NT2/D1 (cell line): ENCODE measurements at regions not wholly inside any gene's neighbourhood (a gene's known extent, or its start where the extent isn't known, plus 50 kb on each side); places are given as distances from the start of the nearest gene placed in this dataset.

Source experiments
- SUZ12 ChIP-seq: IDR thresholded peaks from 2 replicates; pipeline ENCODE4 v1.6.1; 2011; ENCODE audit not compliant: insufficient read length, insufficient read depth; ENCODE audit errors: extremely low read depth
- YY1 ChIP-seq: IDR thresholded peaks from 2 replicates; pipeline ENCODE4 v1.6.1; 2011; ENCODE audit not compliant: insufficient read length, insufficient read depth
- ZNF274 ChIP-seq: IDR thresholded peaks from 2 replicates; pipeline ENCODE4 v1.6.1; 2011; ENCODE audit warnings: mild to moderate bottlenecking, low read depth, low read length

- TF ChIP-seq ZNF274 (no peak), YY1 (no peak), SUZ12 (no peak)
Observed at GRCh38 chr2:42851186-42851585, 58.8 kb upstream of the HAAO start.
